HFF-Myc (cell line): ENCODE measurements at regions not wholly inside any gene's neighbourhood (a gene's known extent, or its start where the extent isn't known, plus 50 kb on each side); places are given as distances from the start of the nearest gene placed in this dataset.
"Not testable (repeated sequence)": the region's sequence is repeated elsewhere in the genome, so short reads cannot be mapped to it uniquely, and the experiment has no call there.

Experiments used
- DNase-seq: peaks from one replicate; pipeline ENCODE4 v3.0.0-alpha.2; 2011; ENCODE audit warnings: low read depth; ENCODE audit errors: extremely low read depth
- H3K4me3 ChIP-seq: replicated peaks from 2 replicates; pipeline ENCODE4 v1.5.1; 2011; ENCODE audit warnings: low read depth, mild to moderate bottlenecking, control low read depth, low read length
- TF ChIP-seq, protein P1 (sequence below): IDR thresholded peaks from 2 replicates; pipeline ENCODE4 v1.5.1; 2012; ENCODE audit warnings: mild to moderate bottlenecking, low read depth, low read length, control low read depth; ENCODE audit errors: missing control alignments

DNA sequence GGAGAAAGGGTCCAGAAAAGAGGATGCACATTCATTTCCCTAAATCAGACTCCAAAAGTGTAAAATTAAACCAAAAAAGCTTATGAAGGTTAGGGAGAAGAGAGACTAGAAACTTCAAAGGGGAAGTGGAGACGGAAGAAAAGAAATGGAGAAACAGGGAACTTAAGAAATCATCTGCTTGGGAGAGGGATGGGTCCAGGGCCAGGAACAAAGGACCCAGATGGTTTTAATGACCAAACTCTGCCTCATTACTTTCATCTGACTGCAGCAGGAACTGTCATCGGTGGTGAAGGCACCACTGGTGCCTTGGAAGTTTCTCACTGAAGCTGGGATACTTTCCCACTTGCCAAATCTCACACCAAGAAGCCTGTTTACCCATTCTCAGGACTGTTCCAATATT lies 70.5 kb upstream of the SLC4A7 start:
- H3K4me3 ChIP-seq: no peak overlapping the region
- DNase-seq: no peak
- TF ChIP-seq, protein P1, sequence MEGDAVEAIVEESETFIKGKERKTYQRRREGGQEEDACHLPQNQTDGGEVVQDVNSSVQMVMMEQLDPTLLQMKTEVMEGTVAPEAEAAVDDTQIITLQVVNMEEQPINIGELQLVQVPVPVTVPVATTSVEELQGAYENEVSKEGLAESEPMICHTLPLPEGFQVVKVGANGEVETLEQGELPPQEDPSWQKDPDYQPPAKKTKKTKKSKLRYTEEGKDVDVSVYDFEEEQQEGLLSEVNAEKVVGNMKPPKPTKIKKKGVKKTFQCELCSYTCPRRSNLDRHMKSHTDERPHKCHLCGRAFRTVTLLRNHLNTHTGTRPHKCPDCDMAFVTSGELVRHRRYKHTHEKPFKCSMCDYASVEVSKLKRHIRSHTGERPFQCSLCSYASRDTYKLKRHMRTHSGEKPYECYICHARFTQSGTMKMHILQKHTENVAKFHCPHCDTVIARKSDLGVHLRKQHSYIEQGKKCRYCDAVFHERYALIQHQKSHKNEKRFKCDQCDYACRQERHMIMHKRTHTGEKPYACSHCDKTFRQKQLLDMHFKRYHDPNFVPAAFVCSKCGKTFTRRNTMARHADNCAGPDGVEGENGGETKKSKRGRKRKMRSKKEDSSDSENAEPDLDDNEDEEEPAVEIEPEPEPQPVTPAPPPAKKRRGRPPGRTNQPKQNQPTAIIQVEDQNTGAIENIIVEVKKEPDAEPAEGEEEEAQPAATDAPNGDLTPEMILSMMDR: no peak

DNA sequence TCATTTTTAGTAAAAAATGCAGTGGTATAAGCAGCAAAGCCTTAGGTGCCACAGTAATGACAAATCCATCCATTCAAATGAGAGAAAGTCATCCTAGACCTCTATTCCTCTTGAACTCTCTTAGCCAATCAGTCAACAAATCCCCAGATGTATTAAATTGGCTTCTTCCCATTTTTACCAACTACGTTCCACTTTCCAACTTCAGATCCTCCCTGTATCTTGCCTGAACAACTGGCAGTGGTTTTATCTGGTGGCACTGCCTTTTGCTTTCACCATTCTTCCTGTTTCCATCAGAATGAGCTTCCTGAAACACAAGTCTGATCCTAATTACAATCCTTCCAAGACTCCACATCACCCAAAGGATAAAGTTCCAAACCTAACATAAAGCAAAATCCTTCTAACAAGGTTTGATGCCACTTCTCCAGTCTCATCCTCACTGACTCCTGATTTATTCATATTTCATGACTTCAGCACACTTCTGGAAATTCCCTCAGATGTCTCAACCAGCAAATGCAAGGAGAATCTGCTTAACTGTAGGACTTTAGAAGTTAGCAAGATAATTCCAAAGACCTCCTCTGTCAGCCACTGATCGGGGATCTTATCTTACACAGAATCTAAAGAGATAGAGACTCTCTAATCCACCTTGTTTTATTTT lies 69.8 kb upstream of the SLC4A7 start:
- no peak for DNase-seq
- no peak overlapping the region for H3K4me3 ChIP-seq

DNA sequence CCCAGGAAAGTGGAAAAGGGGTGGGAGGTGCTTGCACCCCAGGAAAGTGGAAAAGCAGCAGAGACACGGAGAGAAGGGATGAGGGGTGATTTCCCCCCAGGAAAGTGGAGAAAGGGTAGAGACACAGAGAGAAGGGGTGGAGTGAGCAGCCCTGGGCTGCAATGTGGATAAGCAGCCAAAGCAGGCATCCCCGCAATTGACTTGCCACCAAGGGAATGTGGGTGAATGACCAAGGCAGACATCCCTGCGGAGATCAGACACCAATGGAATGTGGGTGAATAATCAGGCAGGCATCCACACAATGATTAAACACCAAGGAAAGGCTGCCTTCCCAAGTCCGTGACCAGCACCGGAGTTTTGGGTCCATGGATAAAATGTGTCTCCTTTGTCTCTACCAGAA lies 68.5 kb upstream of the SLC4A7 start:
- not testable (repeated sequence) for DNase-seq, H3K4me3 ChIP-seq

More for the DNA sequence above, 69.8 kb upstream of the SLC4A7 start:
- TF ChIP-seq, protein P1: no peak

DNA sequence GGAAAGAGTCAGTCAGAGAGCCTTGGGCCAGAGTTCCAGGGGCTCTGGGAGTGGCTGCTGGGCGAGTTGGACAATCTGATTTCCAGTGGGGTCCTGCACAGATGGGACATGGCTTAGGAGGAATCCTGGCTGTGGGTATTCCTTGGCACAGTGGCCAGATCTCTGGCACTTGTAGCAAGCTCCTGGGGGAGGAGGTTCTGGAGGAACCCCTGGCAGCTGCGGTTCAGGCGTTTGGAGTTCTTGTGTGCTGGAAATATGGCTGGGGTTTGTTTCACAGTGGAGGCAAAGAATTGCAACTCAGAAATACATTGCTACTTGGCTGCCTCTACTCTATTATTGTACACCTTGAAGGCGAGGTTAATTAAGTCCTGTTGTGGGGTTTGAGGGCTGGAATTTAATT lies 67.2 kb upstream of the SLC4A7 start:
- not testable (repeated sequence) for DNase-seq, H3K4me3 ChIP-seq

DNA sequence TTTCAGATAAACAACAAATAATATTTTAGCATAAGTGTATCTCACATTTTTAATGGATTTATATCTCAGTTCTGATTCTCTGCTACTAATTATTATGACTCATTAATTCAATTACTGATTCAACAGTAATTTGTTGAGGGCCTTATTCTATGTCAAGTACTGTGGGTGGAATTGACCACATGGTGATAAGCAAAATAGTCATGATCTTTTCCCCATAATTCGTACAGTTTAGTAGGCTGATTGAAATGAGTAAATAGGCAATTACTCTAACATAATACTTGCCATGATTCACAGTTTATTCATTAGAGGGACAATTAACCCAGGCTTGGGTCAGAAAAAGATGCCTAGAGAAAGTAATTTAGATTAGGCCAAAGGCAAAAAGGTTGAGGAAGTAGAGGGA lies 60.9 kb upstream of the SLC4A7 start:
- H3K4me3 ChIP-seq: no peak overlapping the region
- no peak for DNase-seq
- TF ChIP-seq, protein P1: no peak

DNA sequence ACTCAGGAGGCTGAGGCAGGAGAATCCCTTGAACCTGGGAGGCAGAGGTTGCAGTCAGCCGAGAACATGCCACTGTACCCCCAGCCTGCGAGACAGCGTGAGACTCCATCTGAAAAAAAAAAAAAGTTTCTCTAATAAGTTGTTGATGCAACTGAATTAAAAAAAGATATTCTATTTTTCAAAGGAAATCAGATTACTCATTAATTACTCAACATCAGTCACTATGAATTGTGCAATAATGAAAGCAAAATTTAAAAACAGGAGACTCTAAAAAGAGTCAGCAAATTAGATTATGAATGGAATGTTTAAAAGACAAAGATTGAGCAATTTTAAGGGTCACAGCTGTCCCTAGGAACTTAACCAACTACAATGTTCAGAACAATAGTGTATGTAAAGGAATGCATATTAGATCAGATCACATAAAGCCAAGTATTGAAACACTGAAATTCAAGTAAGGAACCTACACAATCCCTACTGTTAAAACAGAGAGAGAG lies 60.2 kb upstream of the SLC4A7 start:
- no peak for DNase-seq
- H3K4me3 ChIP-seq: no peak overlapping the region
- TF ChIP-seq, protein P1: no peak

DNA sequence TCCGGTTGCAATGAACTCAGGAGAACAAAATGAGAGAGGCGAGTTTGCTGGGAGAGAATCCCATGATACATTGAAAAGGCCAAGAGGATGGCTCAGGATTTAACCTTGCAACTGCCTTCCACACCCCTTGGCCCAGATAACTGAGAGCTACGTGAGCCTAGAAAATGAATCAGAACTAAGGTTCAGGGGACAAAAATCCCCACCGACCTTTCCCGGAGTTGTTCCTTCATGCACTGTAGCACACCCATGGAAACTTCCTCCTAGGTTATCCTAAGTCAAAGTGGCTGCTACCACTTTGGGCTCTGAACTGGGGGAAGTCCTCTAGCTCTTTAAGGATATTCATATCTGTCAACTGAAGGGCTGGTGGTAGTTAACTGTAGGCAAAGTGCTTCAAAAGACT lies 58.3 kb upstream of the SLC4A7 start:
- DNase-seq: no peak
- H3K4me3 ChIP-seq: no peak overlapping the region
- TF ChIP-seq, protein P1: no peak

DNA sequence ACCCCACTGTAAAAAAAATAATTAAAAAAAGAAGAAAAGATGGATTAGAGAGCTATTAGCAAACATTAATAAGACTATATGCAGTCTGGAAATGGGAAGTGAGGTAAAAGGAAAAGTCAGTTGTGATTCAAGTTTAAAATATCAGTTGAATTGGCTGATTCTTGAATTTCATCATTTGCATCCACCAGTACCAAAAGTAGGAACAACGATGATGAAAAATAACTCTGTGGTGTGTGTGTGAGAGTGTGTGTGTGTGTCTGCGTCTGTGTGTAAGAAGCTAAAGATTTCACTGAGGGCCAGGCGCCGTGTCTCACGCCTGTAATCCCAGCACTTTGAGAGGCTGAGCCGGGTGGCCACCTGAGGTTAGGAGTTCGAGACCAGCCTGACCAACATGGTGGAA lies 56.0 kb upstream of the SLC4A7 start:
- H3K4me3 ChIP-seq: no peak overlapping the region
- no peak for DNase-seq
- TF ChIP-seq, protein P1: no peak
